HCT116 (cell line): ENCODE measurements at regions not wholly inside any gene's neighbourhood (a gene's known extent, or its start where the extent isn't known, plus 50 kb on each side); places are given as distances from the start of the nearest gene placed in this dataset.

Experiments
- ATAC-seq: fragments of 200-7000 bp; cut with Tn5 transposase; 2 replicates; pipeline ENCODE4 v1.9.1; 2020; ENCODE audit warnings: mild to moderate bottlenecking, moderate library complexity
- BruUV-seq: library from RNA; stranded (reverse); fragments of 400-500 nt; replicated peaks from 2 replicates; lab custom pipeline; 2021; lab: Mats Ljungman, UMichigan
- CTCF ChIA-PET: fragments of 300-600 bp; sonication (Branson Sonifier 250); formaldehyde crosslinking; loops from one replicate; lab custom pipeline; 2021; ENCODE audit warnings: antibody characterized with exemption; lab: Charles Lee
- POLR2A ChIA-PET: fragments of 300-600, 350-600 bp; sonication (Branson Sonifier 250); formaldehyde crosslinking; loops from one replicate; lab custom pipeline; 2021; ENCODE audit warnings: antibody characterized with exemption; lab: Charles Lee
- RAD21 ChIA-PET, 2 experiments: fragments of 300-600 bp; sonication (Branson Sonifier 250); formaldehyde crosslinking; loops; one replicate each; lab custom pipeline; 2023; ENCODE audit warnings: low total read pairs in 2 of 2; ENCODE audit not compliant: uncharacterized antibody in 2 of 2, unreplicated experiment in 2 of 2, low non-redundant PET in 1 of 2; lab: Charles Lee
- DNase-seq: peaks from one replicate; pipeline ENCODE4 v3.0.0-alpha.2; 2010; ENCODE audit warnings: low read depth, low spot score
- H2AFZ ChIP-seq: fragments of 200-600 bp; shearing (Covaris generic), sonication (generic); 2 replicates; pipeline ENCODE4 v1.6.1; 2017; ENCODE audit warnings: low read depth, mixed run types, mixed read lengths, antibody characterized with exemption, low read length; ENCODE audit not compliant: poor library complexity, severe bottlenecking
- H3K27ac ChIP-seq: 2 replicates; pipeline ENCODE4 v1.5.1; 2012; ENCODE audit warnings: low read depth, low read length
- H3K27me3 ChIP-seq: fragments of 200-600 bp; sonication (generic); 2 replicates; pipeline ENCODE4 v1.6.1; 2016; ENCODE audit warnings: mixed run types, low read length, mixed read lengths; ENCODE audit not compliant: insufficient read depth
- H3K36me3 ChIP-seq, 2 experiments: fragments of 200-500 bp in 1 of 2; fragments of 200-600 bp in 1 of 2; sonication (Bioruptor generic) in 1 of 2; sonication (generic) in 1 of 2; 2 replicates each; pipeline versions ENCODE4 v1.5.1 to v1.6.1; 2014 to 2016; ENCODE audit warnings: low read length in 2 of 2, inconsistent platforms in 1 of 2, mixed read lengths in 1 of 2, mixed run types in 1 of 2; ENCODE audit not compliant: insufficient read depth in 2 of 2, control insufficient read depth in 1 of 2
- H3K4me1 ChIP-seq, 2 experiments: fragments of 200-600 bp in 1 of 2; sonication (generic) in 1 of 2; 2 replicates each; pipeline versions ENCODE4 v1.5.1 to v1.6.1; 2012 to 2017; ENCODE audit warnings: low read length in 2 of 2, inconsistent platforms in 1 of 2, mild to moderate bottlenecking in 1 of 2, mixed read lengths in 1 of 2, mixed run types in 1 of 2, moderate library complexity in 1 of 2; ENCODE audit not compliant: insufficient read depth in 2 of 2, control insufficient read depth in 1 of 2
- H3K4me2 ChIP-seq: fragments of 200-600 bp; sonication (generic); 2 replicates; pipeline ENCODE4 v1.6.1; 2017; ENCODE audit warnings: mixed run types, low read length, mixed read lengths
- H3K4me3 ChIP-seq, 2 experiments: fragments of 200-600 bp in 1 of 2; sonication (generic) in 1 of 2; replicated peaks in 1 of 2; 2 replicates each; pipeline ENCODE4 v1.5.1; 2011 to 2016; ENCODE audit warnings: low read length in 2 of 2, control low read depth in 1 of 2, low read depth in 1 of 2, mild to moderate bottlenecking in 1 of 2, mixed read lengths in 1 of 2, mixed run types in 1 of 2
- H3K79me2 ChIP-seq: fragments of 200-600 bp; sonication (generic); 2 replicates; pipeline ENCODE4 v1.6.1; 2017; ENCODE audit warnings: mild to moderate bottlenecking, mixed run types, low read length, moderate library complexity, mixed read lengths; ENCODE audit not compliant: insufficient read depth
- H3K9ac ChIP-seq: fragments of 200-600 bp; sonication (generic); 2 replicates; pipeline ENCODE4 v1.6.1; 2016; ENCODE audit warnings: low read length, mixed read lengths
- H3K9me2 ChIP-seq: fragments of 200-600 bp; sonication (generic), shearing (Covaris generic); 2 replicates; pipeline ENCODE4 v1.6.1; 2017; ENCODE audit warnings: mixed run types, mild to moderate bottlenecking, moderate library complexity; ENCODE audit not compliant: insufficient read depth
- H3K9me3 ChIP-seq, 2 experiments: fragments of 200-500 bp in 1 of 2; fragments of 200-600 bp in 1 of 2; sonication (Bioruptor generic) in 1 of 2; sonication (generic) in 1 of 2; 2 replicates each; pipeline ENCODE4 v1.6.1; 2014 to 2017; ENCODE audit warnings: low read length in 2 of 2, mixed read lengths in 2 of 2, inconsistent platforms in 1 of 2, low read depth in 1 of 2, mild to moderate bottlenecking in 1 of 2, mixed run types in 1 of 2, moderate library complexity in 1 of 2; ENCODE audit not compliant: control insufficient read depth in 1 of 2, insufficient read depth in 1 of 2
- H4K20me1 ChIP-seq: fragments of 200-600 bp; sonication (generic), shearing (Covaris generic); 2 replicates; pipeline ENCODE4 v1.6.1; 2017; ENCODE audit warnings: mixed run types, mild to moderate bottlenecking, moderate library complexity; ENCODE audit not compliant: insufficient read depth
- ATF3 ChIP-seq: IDR thresholded peaks from 2 replicates; pipeline ENCODE4 v1.6.1; 2012
- CEBPB ChIP-seq: IDR thresholded peaks from 2 replicates; pipeline ENCODE4 v1.6.1; 2012; ENCODE audit warnings: low read depth
- EGR1 ChIP-seq: IDR thresholded peaks from 2 replicates; pipeline ENCODE4 v1.6.1; 2012; ENCODE audit warnings: low read depth
- ELF1 ChIP-seq: IDR thresholded peaks from 2 replicates; pipeline ENCODE4 v1.6.1; 2012; ENCODE audit warnings: low read depth, borderline replicate concordance
- EZH2 ChIP-seq: fragments of 200-600 bp; sonication (generic); IDR thresholded peaks from 2 replicates; pipeline ENCODE4 v1.6.1; 2017; ENCODE audit warnings: antibody characterized with exemption, mixed run types
- EZH2phosphoT487 ChIP-seq: fragments of 200-600 bp; IDR thresholded peaks from 2 replicates; pipeline ENCODE4 v1.6.1; 2018; ENCODE audit warnings: antibody characterized with exemption, borderline replicate concordance
- FOSL1 ChIP-seq: IDR thresholded peaks from 2 replicates; pipeline ENCODE4 v1.6.1; 2012; ENCODE audit warnings: low read depth
- JUND ChIP-seq: IDR thresholded peaks from 2 replicates; pipeline ENCODE4 v1.6.1; 2012
- MAX ChIP-seq: IDR thresholded peaks from 2 replicates; pipeline ENCODE4 v1.6.1; 2012
- POLR2A ChIP-seq: IDR thresholded peaks from 2 replicates; pipeline ENCODE4 v1.7.0; 2011; ENCODE audit warnings: borderline replicate concordance; ENCODE audit not compliant: insufficient read depth, insufficient read length; ENCODE audit errors: extremely low read depth
- POLR2AphosphoS5 ChIP-seq: IDR thresholded peaks from 2 replicates; pipeline ENCODE4 v1.6.1; 2011; ENCODE audit warnings: mild to moderate bottlenecking, low read depth, low read length, moderate library complexity
- SIN3A ChIP-seq: IDR thresholded peaks from 2 replicates; pipeline ENCODE4 v1.6.1; 2012; ENCODE audit warnings: low read depth
- SP1 ChIP-seq: IDR thresholded peaks from 2 replicates; pipeline ENCODE4 v1.6.1; 2012; ENCODE audit warnings: low read depth
- SRF ChIP-seq: IDR thresholded peaks from 2 replicates; pipeline ENCODE4 v1.6.1; 2012; ENCODE audit warnings: low read depth
- TCF7L2 ChIP-seq: IDR thresholded peaks from 2 replicates; pipeline ENCODE4 v1.7.0; 2011; ENCODE audit warnings: borderline replicate concordance, inconsistent platforms; ENCODE audit not compliant: insufficient read depth, insufficient read length; ENCODE audit errors: extremely low read depth
- YY1 ChIP-seq: IDR thresholded peaks from 2 replicates; pipeline ENCODE4 v1.6.1; 2011; ENCODE audit warnings: low read length, low read depth, moderate library complexity, mild to moderate bottlenecking; ENCODE audit not compliant: insufficient replicate concordance; ENCODE audit errors: extremely low read depth
- ZFX ChIP-seq: fragments of 450-650 bp; IDR thresholded peaks from 2 replicates; pipeline ENCODE4 v1.6.1; 2017
- ZNF274 ChIP-seq: fragments of 200-500 bp; sonication (Bioruptor generic); IDR thresholded peaks from 2 replicates; pipeline ENCODE4 v1.6.1; 2014; ENCODE audit warnings: mild to moderate bottlenecking, low read depth, low read length, inconsistent platforms
- intact Hi-C: fragments of 100-400 bp; cut with micrococcal nuclease; formaldehyde crosslinking; loops from 2 replicates; pipeline ENCODE4 v1.10.0; 2022
- TF ChIP-seq, protein P1 (sequence below): IDR thresholded peaks from 2 replicates; pipeline ENCODE4 v1.6.1; 2011; ENCODE audit warnings: mild to moderate bottlenecking, low read length, moderate library complexity; ENCODE audit not compliant: insufficient replicate concordance; ENCODE audit errors: extremely low read depth
- TF ChIP-seq, protein P2 (sequence below): IDR thresholded peaks from 2 replicates; pipeline ENCODE4 v1.6.1; 2012; ENCODE audit warnings: low read depth

GRCh38 chr6:153412519-153412918 is 281.4 kb upstream of the RGS17 start:
- ChIA-PET POLR2A (no interaction called here), CTCF (no interaction called here), RAD21 (no interaction called here)
- TF ChIP-seq ZNF274 = no peak
- no peak for TF ChIP-seq ELF1
- TF ChIP-seq TCF7L2 = no peak
- no peak for TF ChIP-seq EGR1
- no peak for TF ChIP-seq YY1
- no peak for TF ChIP-seq POLR2AphosphoS5
- no peak for TF ChIP-seq SP1
- TF ChIP-seq MAX = no peak
- TF ChIP-seq POLR2A = no peak
- no peak for TF ChIP-seq SIN3A
- no peak for TF ChIP-seq ZFX
- no peak for TF ChIP-seq JUND
- TF ChIP-seq, protein P1, sequence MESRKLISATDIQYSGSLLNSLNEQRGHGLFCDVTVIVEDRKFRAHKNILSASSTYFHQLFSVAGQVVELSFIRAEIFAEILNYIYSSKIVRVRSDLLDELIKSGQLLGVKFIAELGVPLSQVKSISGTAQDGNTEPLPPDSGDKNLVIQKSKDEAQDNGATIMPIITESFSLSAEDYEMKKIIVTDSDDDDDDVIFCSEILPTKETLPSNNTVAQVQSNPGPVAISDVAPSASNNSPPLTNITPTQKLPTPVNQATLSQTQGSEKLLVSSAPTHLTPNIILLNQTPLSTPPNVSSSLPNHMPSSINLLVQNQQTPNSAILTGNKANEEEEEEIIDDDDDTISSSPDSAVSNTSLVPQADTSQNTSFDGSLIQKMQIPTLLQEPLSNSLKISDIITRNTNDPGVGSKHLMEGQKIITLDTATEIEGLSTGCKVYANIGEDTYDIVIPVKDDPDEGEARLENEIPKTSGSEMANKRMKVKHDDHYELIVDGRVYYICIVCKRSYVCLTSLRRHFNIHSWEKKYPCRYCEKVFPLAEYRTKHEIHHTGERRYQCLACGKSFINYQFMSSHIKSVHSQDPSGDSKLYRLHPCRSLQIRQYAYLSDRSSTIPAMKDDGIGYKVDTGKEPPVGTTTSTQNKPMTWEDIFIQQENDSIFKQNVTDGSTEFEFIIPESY = no peak
- TF ChIP-seq CEBPB = no peak
- TF ChIP-seq ATF3 = no peak
- no peak for TF ChIP-seq EZH2
- TF ChIP-seq EZH2phosphoT487 = no peak
- no peak for TF ChIP-seq FOSL1
- no peak for TF ChIP-seq SRF
- TF ChIP-seq, protein P2, sequence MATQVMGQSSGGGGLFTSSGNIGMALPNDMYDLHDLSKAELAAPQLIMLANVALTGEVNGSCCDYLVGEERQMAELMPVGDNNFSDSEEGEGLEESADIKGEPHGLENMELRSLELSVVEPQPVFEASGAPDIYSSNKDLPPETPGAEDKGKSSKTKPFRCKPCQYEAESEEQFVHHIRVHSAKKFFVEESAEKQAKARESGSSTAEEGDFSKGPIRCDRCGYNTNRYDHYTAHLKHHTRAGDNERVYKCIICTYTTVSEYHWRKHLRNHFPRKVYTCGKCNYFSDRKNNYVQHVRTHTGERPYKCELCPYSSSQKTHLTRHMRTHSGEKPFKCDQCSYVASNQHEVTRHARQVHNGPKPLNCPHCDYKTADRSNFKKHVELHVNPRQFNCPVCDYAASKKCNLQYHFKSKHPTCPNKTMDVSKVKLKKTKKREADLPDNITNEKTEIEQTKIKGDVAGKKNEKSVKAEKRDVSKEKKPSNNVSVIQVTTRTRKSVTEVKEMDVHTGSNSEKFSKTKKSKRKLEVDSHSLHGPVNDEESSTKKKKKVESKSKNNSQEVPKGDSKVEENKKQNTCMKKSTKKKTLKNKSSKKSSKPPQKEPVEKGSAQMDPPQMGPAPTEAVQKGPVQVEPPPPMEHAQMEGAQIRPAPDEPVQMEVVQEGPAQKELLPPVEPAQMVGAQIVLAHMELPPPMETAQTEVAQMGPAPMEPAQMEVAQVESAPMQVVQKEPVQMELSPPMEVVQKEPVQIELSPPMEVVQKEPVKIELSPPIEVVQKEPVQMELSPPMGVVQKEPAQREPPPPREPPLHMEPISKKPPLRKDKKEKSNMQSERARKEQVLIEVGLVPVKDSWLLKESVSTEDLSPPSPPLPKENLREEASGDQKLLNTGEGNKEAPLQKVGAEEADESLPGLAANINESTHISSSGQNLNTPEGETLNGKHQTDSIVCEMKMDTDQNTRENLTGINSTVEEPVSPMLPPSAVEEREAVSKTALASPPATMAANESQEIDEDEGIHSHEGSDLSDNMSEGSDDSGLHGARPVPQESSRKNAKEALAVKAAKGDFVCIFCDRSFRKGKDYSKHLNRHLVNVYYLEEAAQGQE = no peak
- Histone ChIP-seq H2AFZ (no peak overlapping the region), H3K79me2 (no peaks in the 10 kb centered on the region), H3K4me1 (no peaks in the 10 kb centered on the region), H3K9ac (no peak overlapping the region), H4K20me1 (no peaks in the 10 kb centered on the region; the same call in 1 of the 2 replicates), H3K36me3 (no peaks in the 10 kb centered on the region), H3K9me2 (no peaks in the 10 kb centered on the region), H3K4me2 (no peak overlapping the region), H3K9me3 (no peaks in the 10 kb centered on the region), H3K27me3 (peaks cover 2% of the 10 kb centered on the region; the same call in 1 of the 2 replicates), H3K27ac (no peak overlapping the region), H3K4me3 (no peak overlapping the region)
- intact Hi-C loops = no loop called here
- ATAC-seq (no peak), DNase-seq (no peak)
- BruUV-seq = no TSS peak
